Activated T-helper 1 cell treated with anti-CD3 and anti-CD28 coated beads, Interleukin-12 subunit alpha, Interleukin-12 subunit beta, Interleukin-2, Interleukin-4 antibody, amounts not matched to agents 30 ng/mL and 10 ng/mL and 1 ng/mL, durations not matched to agents 14 hours and 24 hours and 36 hours (primary cell): ENCODE measurements at regions not wholly inside any gene's neighbourhood (a gene's known extent, or its start where the extent isn't known, plus 50 kb on each side); places are given as distances from the start of the nearest gene placed in this dataset.

ENCODE experiments used
- DNase-seq: peaks from one replicate; pipeline ENCODE4 v3.0.0; 2021; ENCODE audit warnings: low spot score
- H3K27ac Mint-ChIP-seq: one replicate; pipeline ENCODE4 v1.8.0; 2021; ENCODE audit warnings: mild to moderate bottlenecking, mixed read lengths
- H3K27me3 Mint-ChIP-seq: one replicate; pipeline ENCODE4 v1.8.0; 2022; ENCODE audit warnings: mild to moderate bottlenecking, moderate library complexity, mixed read lengths; ENCODE audit not compliant: insufficient read depth
- H3K36me3 Mint-ChIP-seq: one replicate; pipeline ENCODE4 v1.8.0; 2021; ENCODE audit warnings: low read depth, mixed read lengths
- H3K4me1 Mint-ChIP-seq: one replicate; pipeline ENCODE4 v1.8.0; 2021; ENCODE audit warnings: low read depth, mixed read lengths
- H3K4me3 Mint-ChIP-seq: one replicate; pipeline ENCODE4 v1.8.0; 2021; ENCODE audit warnings: mild to moderate bottlenecking, moderate library complexity, mixed read lengths
- H3K9me3 Mint-ChIP-seq: one replicate; pipeline ENCODE4 v1.8.0; 2021; ENCODE audit warnings: mixed read lengths
- intact Hi-C: fragments of 100-400 bp; cut with micrococcal nuclease; formaldehyde crosslinking; loops from one replicate; pipeline ENCODE4 v1.15.1; 2024

DNA sequence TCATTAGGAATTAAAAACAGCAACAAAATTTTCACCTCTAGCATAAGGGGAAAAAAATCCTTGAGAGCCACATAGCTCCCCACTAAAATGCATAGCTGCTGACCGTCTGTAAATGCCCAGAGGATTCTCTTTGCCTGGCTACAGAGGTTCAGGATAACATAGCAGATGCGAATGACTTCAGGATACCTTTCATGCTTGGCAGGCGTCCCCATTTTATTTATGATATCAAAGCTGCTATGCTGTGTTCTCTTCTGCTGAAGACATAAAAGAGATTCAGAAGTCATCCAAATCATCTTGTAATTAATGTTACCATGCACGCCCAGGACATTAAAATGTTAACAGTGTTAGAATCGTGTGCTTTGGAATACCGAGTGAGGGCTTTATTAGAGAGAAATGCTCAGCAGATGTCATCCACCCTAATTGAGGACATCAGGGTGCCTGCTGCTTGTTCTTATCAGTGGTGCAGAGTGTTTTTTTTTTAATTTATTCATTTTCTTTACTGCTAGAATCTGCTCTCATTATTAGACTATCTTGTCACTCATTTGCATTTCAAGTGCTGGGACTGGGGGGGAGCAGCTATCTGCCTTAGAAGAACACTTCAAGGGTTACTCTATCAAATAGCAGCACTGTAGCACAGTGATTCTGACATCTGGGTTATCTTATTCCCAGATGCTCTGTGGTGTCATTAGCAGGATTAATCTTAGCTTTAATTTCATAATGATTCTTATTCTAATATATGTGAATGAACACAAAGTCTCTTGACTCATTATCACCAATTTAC, 139.5 kb downstream of the ZNF326 start:
- Mint-ChIP-seq H3K36me3 (no peaks in the 10 kb centered on the region), H3K4me1 (no peaks in the 10 kb centered on the region), H3K4me3 (no peak overlapping the region), H3K27ac (no peak overlapping the region), H3K9me3 (no peaks in the 10 kb centered on the region), H3K27me3 (peaks cover 5% of the 10 kb centered on the region)
- DNase-seq, result no peak
- intact Hi-C loops, result no loop called here

DNA sequence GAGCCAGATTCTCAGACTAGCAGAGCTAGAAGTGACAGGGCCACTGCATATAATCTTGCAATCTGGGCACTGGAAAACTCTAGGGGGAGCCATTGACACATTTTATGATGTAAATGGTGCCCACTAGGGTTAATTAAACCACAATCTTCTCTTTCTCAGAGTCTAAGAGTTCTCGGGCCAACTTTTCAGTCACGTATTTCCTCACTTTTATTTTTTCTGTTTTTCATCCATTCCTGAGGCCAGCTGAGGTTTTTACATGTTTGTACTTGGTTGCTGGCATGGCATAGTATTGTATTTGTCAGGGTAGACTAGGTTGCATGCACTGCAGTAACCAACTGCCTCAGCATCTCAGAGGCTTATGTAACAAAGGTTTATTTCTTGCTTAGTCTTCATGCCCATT, 138.2 kb downstream of the ZNF326 start:
- Mint-ChIP-seq H3K9me3 (no peaks in the 10 kb centered on the region), H3K4me1 (no peaks in the 10 kb centered on the region), H3K27me3 (peaks cover 5% of the 10 kb centered on the region), H3K4me3 (no peak overlapping the region), H3K27ac (no peak overlapping the region), H3K36me3 (no peaks in the 10 kb centered on the region)
- DNase-seq, result no peak
- intact Hi-C loops, result no loop called here

DNA sequence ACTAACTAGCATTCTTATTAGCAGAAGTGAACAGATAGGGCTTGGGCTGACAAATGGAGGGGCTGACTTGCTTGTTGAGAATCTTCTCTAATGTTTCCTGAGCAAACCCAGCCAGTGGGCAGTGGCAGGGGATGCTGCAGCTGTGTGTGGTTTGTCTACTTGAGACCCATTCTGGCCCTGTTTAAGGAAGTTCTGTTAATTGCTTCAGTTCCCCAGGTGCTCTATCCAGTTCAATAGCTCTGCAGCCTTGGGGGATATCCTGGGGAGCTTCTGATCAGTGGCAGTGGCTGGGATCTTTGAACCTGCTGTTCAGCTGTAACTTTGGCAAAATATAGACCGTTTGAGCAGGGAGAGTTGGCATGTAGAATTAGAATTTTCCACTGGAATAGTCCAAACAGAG, 137.4 kb downstream of the ZNF326 start:
- intact Hi-C loops, result no loop called here
- Mint-ChIP-seq H3K27me3 (peaks cover 5% of the 10 kb centered on the region), H3K4me3 (no peak overlapping the region), H3K27ac (no peak overlapping the region), H3K9me3 (no peaks in the 10 kb centered on the region), H3K4me1 (no peaks in the 10 kb centered on the region), H3K36me3 (no peaks in the 10 kb centered on the region)
- no peak for DNase-seq

DNA sequence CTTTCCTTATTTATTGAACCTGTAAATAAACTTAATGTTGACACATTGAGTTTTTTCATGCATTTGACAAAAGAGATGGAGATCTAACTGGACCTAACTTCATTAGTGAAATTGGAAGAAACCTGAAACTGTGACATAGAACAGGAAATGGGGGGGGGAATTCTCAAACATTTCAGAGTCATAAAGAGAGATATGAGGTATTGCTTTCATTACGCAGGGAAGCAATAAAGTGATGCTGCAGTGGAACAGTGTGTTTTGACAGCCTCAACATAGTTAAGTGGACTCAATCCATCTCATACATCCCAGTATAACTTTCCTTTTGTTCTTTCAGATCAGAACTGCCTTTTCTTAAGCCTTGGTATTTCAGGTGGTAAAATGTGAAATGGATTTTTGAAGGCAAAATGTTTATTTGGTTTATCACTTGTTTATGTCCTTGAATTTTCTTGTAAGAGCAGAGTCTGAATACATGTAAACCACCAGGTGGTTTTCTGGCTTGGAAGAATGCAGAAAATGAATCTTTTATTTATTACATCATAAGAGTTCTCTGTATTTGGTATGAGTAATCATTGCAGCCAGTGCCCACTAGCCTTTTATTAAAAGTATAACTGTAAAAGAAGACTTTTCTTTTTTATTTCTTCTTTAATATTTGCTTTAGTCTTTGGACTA, 132.5 kb downstream of the ZNF326 start:
- H3K9me3 Mint-ChIP-seq, result no peaks in the 10 kb centered on the region
- no peaks in the 10 kb centered on the region for H3K36me3 Mint-ChIP-seq
- DNase-seq, result no peak
- H3K4me1 Mint-ChIP-seq, result no peaks in the 10 kb centered on the region
- H3K27me3 Mint-ChIP-seq, result peaks cover 10% of the 10 kb centered on the region
- intact Hi-C loops, result no loop called here
- no peak overlapping the region for H3K27ac Mint-ChIP-seq
- no peak overlapping the region for H3K4me3 Mint-ChIP-seq

DNA sequence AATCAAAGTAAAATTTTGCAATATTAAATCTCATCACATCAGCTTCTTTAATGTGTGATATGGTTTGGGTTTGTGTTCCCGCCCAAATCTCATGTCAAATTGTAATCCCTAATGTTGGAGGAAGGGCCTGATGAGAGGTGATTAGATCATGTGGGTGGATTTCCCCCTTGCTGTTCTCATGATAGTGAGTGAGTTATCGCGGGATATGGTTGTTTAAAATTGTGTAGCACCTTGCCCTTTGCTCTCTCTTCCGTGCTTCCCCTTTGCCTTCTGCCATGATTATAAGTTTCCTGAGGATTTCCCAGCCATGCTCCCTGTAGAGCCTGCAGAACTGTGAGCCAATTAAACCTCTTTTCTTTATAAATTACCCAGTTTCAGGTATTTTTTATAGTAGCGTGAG, 131.9 kb downstream of the ZNF326 start:
- intact Hi-C loops, result no loop called here
- no peak for DNase-seq
- Mint-ChIP-seq H3K4me3 (no peak overlapping the region), H3K4me1 (no peaks in the 10 kb centered on the region), H3K9me3 (no peaks in the 10 kb centered on the region), H3K27ac (no peak overlapping the region), H3K27me3 (peaks cover 13% of the 10 kb centered on the region), H3K36me3 (no peaks in the 10 kb centered on the region)

DNA sequence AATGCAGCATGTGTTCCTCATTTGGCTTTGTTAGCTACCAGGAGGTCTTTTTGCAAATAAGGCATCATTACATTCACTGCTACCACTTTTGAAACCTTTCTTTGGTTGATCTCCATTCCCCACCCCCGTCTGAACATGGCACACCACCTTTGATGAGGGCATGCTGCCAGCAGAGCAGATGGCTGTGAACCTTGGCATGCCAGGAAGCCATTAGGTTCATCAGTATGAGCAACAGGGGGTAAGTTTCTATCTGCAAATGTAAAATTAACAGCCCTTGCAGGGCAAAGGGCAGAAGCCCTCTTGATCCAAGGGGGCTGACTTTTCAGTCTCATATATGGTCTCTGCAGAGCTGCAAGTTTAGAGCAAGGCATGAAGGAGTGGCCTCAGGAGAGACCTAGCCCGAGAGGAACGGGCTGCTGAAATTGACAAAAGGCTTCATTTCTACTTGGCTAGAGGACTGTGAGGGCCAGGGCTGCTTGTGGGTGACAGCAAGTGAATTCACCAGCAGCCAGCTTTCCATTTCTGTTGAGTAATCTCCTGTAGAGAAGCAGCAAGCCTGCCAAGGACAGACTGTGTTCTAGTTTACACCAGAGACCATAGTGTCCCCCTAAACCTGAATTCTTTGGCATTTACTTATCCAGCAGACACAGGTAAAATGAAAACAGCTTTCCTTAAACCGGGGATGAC, 127.9 kb downstream of the ZNF326 start:
- Mint-ChIP-seq H3K27me3 (peaks cover 13% of the 10 kb centered on the region), H3K4me1 (no peaks in the 10 kb centered on the region), H3K27ac (no peak overlapping the region), H3K9me3 (no peaks in the 10 kb centered on the region), H3K36me3 (no peaks in the 10 kb centered on the region), H3K4me3 (no peak overlapping the region)
- intact Hi-C loops, result no loop called here
- no peak for DNase-seq

DNA sequence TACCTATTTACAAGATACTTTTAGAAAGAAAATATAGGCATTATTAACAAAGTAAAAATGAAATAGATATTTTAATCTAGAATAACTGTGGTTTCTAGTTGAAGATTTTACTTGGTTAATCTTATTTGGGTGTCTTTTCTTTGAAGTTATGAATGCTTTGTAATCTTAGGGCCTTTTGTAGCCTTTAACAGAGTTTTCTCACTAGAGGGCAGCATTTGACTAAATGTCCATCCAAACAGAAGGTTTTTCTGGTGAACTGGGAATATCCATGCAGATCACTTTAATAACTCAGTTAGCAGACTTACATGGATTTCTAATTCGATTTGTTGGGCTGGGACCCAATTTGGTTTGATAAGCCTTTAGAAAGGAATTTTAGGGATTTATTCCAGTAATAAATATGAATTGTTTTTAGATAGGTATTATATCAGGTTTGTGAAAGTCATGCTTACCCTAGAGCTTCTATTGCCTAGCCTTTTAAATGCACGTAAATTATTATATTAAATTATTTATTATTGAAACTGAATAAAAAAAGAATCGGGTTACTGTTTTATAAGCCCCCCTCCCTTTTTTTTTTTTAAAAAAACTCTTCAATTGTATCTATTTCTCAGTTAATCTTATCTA, 119.7 kb downstream of the ZNF326 start:
- no peaks in the 10 kb centered on the region for H3K4me1 Mint-ChIP-seq
- H3K36me3 Mint-ChIP-seq, result no peaks in the 10 kb centered on the region
- no peak overlapping the region for H3K27ac Mint-ChIP-seq
- intact Hi-C loops, result no loop called here
- peaks cover 13% of the 10 kb centered on the region for H3K27me3 Mint-ChIP-seq
- H3K4me3 Mint-ChIP-seq, result no peak overlapping the region
- H3K9me3 Mint-ChIP-seq, result no peaks in the 10 kb centered on the region
- no peak for DNase-seq

DNA sequence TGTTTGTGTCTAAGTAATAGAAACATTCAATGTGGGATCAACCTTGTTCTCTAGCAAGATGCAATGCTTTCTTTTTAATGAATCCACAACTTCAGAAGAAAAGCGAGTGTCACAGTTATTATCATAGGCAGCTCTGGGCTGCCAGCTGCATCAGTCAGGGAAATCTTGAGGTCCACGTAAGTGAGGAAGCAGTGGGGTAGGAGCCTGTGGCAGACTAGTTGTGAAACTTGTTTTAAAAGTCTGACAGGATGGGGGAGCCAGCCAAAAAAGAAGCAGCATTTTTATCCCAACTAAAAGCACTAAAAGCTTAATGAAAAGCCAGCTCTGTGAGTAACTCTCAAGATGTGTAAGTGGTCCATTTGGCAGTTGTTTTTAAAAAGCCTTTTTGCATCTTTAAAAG, 113.1 kb downstream of the ZNF326 start:
- DNase-seq, result no peak
- H3K36me3 Mint-ChIP-seq, result no peaks in the 10 kb centered on the region
- H3K4me3 Mint-ChIP-seq, result no peak overlapping the region
- H3K27ac Mint-ChIP-seq, result no peak overlapping the region
- H3K4me1 Mint-ChIP-seq, result no peaks in the 10 kb centered on the region
- intact Hi-C loops, result no loop called here
- H3K9me3 Mint-ChIP-seq, result no peaks in the 10 kb centered on the region
- H3K27me3 Mint-ChIP-seq, result peaks cover 15% of the 10 kb centered on the region

DNA sequence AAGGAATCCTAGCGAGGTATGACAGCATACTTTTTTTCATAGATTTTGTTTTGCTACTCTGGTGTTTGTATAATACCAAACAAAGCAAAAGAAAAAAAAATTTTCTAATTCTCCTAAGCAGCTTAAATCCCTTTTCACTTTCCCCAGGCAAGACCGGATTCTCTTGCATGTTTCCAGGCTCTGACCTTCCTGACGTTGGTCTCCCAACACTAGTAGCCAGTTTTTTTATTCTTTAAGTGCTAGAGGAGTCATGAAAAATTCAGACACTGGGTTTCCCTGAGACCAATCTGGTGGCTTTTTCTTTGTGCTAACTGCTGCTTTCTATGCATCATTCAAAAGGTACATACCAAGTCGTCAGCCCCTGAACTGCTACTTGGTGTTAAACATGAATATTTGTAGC, 111.4 kb downstream of the ZNF326 start:
- H3K4me1 Mint-ChIP-seq, result no peaks in the 10 kb centered on the region
- H3K27me3 Mint-ChIP-seq, result peaks cover 14% of the 10 kb centered on the region
- intact Hi-C loops, result no loop called here
- DNase-seq, result no peak
- H3K4me3 Mint-ChIP-seq, result no peak overlapping the region
- H3K36me3 Mint-ChIP-seq, result no peaks in the 10 kb centered on the region
- no peaks in the 10 kb centered on the region for H3K9me3 Mint-ChIP-seq
- H3K27ac Mint-ChIP-seq, result no peak overlapping the region

DNA sequence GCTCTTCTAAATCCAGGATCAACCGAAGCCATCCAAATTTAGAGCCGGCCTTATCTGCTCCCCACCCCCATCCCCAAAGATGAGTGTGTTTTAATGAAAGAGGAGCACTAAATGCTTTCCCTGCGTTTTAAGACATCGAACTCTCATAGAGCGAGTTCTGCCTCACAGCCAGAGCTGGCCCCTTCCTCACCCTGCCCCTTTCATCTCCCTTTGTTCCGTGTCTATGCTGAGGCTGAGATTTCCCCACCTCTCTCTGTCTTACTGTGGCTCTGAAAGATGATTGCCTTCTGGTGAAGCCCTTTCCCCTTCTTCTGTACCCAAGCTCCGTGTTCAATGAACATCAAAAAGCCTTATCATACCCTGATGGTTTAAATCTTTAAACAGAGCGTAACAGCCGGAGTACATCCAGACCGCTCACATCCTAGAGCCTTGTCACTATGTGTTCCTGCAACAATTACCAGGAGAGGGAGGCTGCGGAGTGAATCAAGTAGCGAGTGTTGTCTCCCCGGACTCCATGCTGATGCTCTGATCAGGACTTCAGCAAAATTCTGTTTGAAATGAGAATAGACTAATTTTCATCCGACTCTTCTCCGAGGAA, 110.1 kb downstream of the ZNF326 start:
- H3K4me1 Mint-ChIP-seq, result no peaks in the 10 kb centered on the region
- H3K27me3 Mint-ChIP-seq, result peaks cover 14% of the 10 kb centered on the region
- no peak overlapping the region for H3K4me3 Mint-ChIP-seq
- DNase-seq, result no peak
- H3K9me3 Mint-ChIP-seq, result no peaks in the 10 kb centered on the region
- intact Hi-C loops, result no loop called here
- H3K36me3 Mint-ChIP-seq, result no peaks in the 10 kb centered on the region
- no peak overlapping the region for H3K27ac Mint-ChIP-seq

DNA sequence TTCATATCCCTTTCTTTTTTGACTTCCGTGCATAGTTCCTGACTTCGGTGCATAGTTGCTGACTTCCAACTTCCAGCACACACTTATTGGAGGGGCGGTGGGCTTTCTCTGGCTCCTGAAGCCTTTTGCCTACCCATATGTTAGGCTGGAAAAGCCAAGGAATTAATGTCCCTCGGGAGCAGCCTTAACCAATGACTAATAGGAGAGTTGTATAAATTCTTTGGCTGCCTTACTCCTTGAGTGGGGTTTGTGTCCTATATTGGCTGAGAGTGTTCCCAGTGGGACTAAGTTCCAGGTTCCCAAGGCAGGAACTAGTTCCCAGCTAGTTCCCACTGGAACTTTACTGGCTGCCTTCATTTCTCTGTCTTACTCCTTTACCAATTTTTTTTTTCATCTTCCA, 105.7 kb downstream of the ZNF326 start:
- intact Hi-C loops, result no loop called here
- H3K9me3 Mint-ChIP-seq, result no peaks in the 10 kb centered on the region
- H3K36me3 Mint-ChIP-seq, result no peaks in the 10 kb centered on the region
- no peak overlapping the region for H3K4me3 Mint-ChIP-seq
- DNase-seq, result no peak
- peaks cover 3% of the 10 kb centered on the region for H3K27me3 Mint-ChIP-seq
- H3K4me1 Mint-ChIP-seq, result no peaks in the 10 kb centered on the region
- H3K27ac Mint-ChIP-seq, result no peak overlapping the region

DNA sequence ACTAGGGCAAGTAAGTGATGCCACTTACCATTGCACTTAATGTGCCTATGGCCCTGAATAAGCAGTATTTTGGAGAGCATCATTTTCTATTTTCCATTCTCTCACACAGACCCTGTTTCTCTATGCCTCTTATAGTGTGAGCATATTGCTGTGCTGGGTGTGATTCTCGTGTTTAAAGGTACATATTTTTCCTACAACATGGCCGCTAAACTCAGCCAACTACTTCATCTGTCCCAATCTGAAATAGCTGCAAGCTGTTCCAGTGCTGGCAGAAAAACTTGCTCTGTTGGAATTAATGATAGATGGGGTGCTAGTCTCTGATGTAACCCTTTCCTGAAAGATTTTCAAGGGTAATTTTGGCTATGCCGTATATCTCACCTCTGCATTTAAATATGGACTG, 97.5 kb downstream of the ZNF326 start:
- intact Hi-C loops, result no loop called here
- Mint-ChIP-seq H3K27me3 (peaks cover 7% of the 10 kb centered on the region), H3K36me3 (no peaks in the 10 kb centered on the region), H3K27ac (no peak overlapping the region), H3K4me1 (no peaks in the 10 kb centered on the region), H3K4me3 (no peak overlapping the region), H3K9me3 (no peaks in the 10 kb centered on the region)
- DNase-seq, result no peak
